Loucy (cell line): ENCODE measurements at regions not wholly inside any gene's neighbourhood (a gene's known extent, or its start where the extent isn't known, plus 50 kb on each side); places are given as distances from the start of the nearest gene placed in this dataset.

Experiments
- H2AFZ ChIP-seq: fragments of 200-600 bp; sonication (generic); 2 replicates; pipeline ENCODE4 v1.6.0; 2016; ENCODE audit warnings: antibody characterized with exemption, mild to moderate bottlenecking, low read length, moderate library complexity
- H3F3A ChIP-seq: fragments of 200-600 bp; 2 replicates; pipeline ENCODE4 v1.6.0; 2016; ENCODE audit warnings: antibody characterized with exemption, low read depth, mild to moderate bottlenecking
- H3K27me3 ChIP-seq: fragments of 200-600 bp; sonication (generic); 2 replicates; pipeline ENCODE4 v1.6.1; 2014; ENCODE audit warnings: low read length, mild to moderate bottlenecking; ENCODE audit not compliant: insufficient read depth, poor library complexity, severe bottlenecking
- H3K36me3 ChIP-seq: fragments of 200-600 bp; sonication (generic); 2 replicates; pipeline ENCODE4 v1.6.1; 2016; ENCODE audit warnings: low read length; ENCODE audit not compliant: insufficient read depth
- H3K4me1 ChIP-seq: fragments of 200-600 bp; sonication (generic); 2 replicates; pipeline ENCODE4 v1.5.1; 2014; ENCODE audit warnings: low read length, mild to moderate bottlenecking; ENCODE audit not compliant: insufficient read depth, poor library complexity, severe bottlenecking
- H3K4me2 ChIP-seq: fragments of 200-600 bp; sonication (generic); 2 replicates; pipeline ENCODE4 v1.6.0; 2014; ENCODE audit warnings: antibody characterized with exemption, low read length, low read depth, mild to moderate bottlenecking; ENCODE audit not compliant: poor library complexity, severe bottlenecking
- H3K4me3 ChIP-seq: fragments of 200-600 bp; sonication (generic); 2 replicates; pipeline ENCODE4 v1.5.1; 2014; ENCODE audit warnings: low read length, mild to moderate bottlenecking, mixed read lengths; ENCODE audit not compliant: poor library complexity, severe bottlenecking
- H3K79me2 ChIP-seq: fragments of 200-600 bp; sonication (generic); 2 replicates; pipeline ENCODE4 v1.6.1; 2014; ENCODE audit warnings: low read length; ENCODE audit not compliant: insufficient read depth
- H3K9ac ChIP-seq: fragments of 200-600 bp; sonication (generic); 2 replicates; pipeline ENCODE4 v1.6.0; 2014; ENCODE audit warnings: mild to moderate bottlenecking, low read depth, low read length, moderate library complexity; ENCODE audit not compliant: poor library complexity, severe bottlenecking
- H3K9me2 ChIP-seq: fragments of 200-600 bp; sonication (generic); replicated peaks from 2 replicates; pipeline ENCODE4 v1.6.1; 2016; ENCODE audit warnings: low read depth, low read length, mixed read lengths
- H3K9me3 ChIP-seq: fragments of 200-600 bp; sonication (generic); 2 replicates; pipeline ENCODE4 v1.6.1; 2014; ENCODE audit warnings: mild to moderate bottlenecking, antibody characterized with exemption, low read length, low read depth; ENCODE audit not compliant: insufficient read depth
- H4K20me1 ChIP-seq: fragments of 200-600 bp; sonication (generic); 2 replicates; pipeline ENCODE4 v1.6.0; 2014; ENCODE audit warnings: antibody characterized with exemption, low read length, mild to moderate bottlenecking; ENCODE audit not compliant: insufficient read depth, poor library complexity, severe bottlenecking
- EZH2phosphoT487 ChIP-seq: fragments of 200-600 bp; IDR thresholded peaks from 2 replicates; pipeline ENCODE4 v1.6.1; 2018; ENCODE audit warnings: antibody characterized with exemption, mild to moderate bottlenecking, moderate library complexity, borderline replicate concordance
- TF ChIP-seq, protein P1 (sequence below): fragments of 200-600 bp; sonication (generic); conservative IDR thresholded peaks from 2 replicates; pipeline ENCODE4 v1.5.1; 2014; ENCODE audit warnings: mild to moderate bottlenecking, antibody characterized with exemption, low read length

DNA sequence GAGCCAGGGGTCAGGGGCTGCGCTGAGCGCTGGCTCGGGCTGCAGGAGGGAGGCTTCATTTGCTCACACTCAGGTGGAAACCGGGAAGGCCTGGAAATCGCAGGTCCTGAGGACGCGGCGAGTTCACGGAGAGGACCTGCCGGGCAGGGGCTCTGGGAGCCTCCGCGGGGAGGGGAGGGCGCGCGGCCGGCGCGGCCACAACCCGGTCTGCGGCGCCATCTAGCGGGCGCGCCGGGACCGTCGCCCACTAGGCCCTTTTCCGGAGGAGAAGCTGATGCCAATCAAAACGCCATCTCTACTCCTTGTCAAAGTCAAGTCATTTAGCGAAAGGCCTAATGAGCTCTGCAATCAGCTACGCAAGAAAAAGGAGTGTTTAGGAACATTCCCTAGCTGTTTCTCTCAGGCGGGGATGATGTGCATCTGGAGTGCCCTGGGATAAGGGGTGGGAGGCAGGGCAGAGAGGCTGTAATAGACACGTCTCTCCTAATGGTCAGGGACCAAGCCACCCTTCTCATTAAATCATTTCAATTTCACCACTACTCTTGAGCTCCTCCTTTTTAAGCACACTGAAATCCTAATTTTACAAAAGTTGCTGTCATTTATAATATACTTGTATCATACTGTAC, 885.8 kb upstream of the TMEM132C start:
- no peaks in the 10 kb centered on the region for H3K27me3 ChIP-seq
- H3K4me3 ChIP-seq = no peak overlapping the region
- H3K4me1 ChIP-seq = no peaks in the 10 kb centered on the region
- no peaks in the 10 kb centered on the region for H3K36me3 ChIP-seq
- H2AFZ ChIP-seq = no peak overlapping the region
- H3K4me2 ChIP-seq = no peak overlapping the region
- no peaks in the 10 kb centered on the region for H3K9me3 ChIP-seq
- H3K79me2 ChIP-seq = no peaks in the 10 kb centered on the region
- no peaks in the 10 kb centered on the region for H3K9me2 ChIP-seq
- no peaks in the 10 kb centered on the region for H3F3A ChIP-seq
- H3K9ac ChIP-seq = no peak overlapping the region
- no peak for TF ChIP-seq EZH2phosphoT487
- TF ChIP-seq, protein P1, sequence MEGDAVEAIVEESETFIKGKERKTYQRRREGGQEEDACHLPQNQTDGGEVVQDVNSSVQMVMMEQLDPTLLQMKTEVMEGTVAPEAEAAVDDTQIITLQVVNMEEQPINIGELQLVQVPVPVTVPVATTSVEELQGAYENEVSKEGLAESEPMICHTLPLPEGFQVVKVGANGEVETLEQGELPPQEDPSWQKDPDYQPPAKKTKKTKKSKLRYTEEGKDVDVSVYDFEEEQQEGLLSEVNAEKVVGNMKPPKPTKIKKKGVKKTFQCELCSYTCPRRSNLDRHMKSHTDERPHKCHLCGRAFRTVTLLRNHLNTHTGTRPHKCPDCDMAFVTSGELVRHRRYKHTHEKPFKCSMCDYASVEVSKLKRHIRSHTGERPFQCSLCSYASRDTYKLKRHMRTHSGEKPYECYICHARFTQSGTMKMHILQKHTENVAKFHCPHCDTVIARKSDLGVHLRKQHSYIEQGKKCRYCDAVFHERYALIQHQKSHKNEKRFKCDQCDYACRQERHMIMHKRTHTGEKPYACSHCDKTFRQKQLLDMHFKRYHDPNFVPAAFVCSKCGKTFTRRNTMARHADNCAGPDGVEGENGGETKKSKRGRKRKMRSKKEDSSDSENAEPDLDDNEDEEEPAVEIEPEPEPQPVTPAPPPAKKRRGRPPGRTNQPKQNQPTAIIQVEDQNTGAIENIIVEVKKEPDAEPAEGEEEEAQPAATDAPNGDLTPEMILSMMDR = no peak
- H4K20me1 ChIP-seq = no peaks in the 10 kb centered on the region

DNA sequence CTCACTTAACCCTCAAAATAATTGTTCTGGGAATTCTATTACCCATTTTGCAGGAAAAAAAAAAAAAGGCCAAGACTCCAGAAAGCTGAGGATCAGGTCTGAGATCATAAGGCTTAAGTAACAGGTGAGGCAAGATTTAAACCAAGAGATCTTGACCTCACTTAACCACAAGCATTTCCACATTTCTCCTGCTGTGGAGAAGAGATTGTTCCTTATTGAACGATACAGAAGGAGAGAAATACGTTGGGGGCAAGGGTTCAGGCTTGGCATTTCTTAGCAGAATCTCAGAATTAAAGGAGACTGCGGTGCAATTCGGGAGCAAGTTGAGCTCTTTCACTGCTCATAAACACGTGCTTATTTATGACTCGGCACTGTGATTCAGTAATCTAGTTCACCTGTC, 885.3 kb upstream of the TMEM132C start:
- Histone ChIP-seq H3K4me3 (no peak overlapping the region), H3K9ac (no peak overlapping the region), H3K9me3 (no peaks in the 10 kb centered on the region), H3K79me2 (no peaks in the 10 kb centered on the region), H3K27me3 (no peaks in the 10 kb centered on the region), H2AFZ (no peak overlapping the region), H3K9me2 (no peaks in the 10 kb centered on the region), H3F3A (no peaks in the 10 kb centered on the region), H3K36me3 (no peaks in the 10 kb centered on the region), H4K20me1 (no peaks in the 10 kb centered on the region), H3K4me2 (no peak overlapping the region), H3K4me1 (no peaks in the 10 kb centered on the region)
- TF ChIP-seq, protein P1 = no peak
- TF ChIP-seq EZH2phosphoT487 = no peak

DNA sequence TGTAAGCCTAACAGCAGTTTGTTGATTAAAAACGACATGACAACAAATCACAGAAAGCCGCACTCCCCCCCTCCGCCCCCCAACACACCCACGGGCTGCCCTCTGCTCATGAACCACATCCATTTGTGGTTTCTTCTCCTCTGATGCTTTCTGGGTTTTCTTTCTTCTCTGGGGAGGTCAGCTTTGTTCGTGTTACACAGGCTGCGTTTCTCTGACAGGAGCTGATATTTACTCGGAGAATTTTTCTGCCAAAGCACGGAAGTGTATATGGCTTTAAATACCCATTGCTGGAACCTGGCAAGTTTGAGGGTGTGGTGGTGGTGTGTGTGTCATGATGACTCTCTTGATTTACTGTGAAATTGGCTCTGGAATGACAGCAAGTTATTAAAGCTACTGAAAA, 883.7 kb upstream of the TMEM132C start:
- Histone ChIP-seq H3K4me2 (no peak overlapping the region), H2AFZ (no peak overlapping the region), H3K27me3 (no peaks in the 10 kb centered on the region), H4K20me1 (no peaks in the 10 kb centered on the region), H3K9me2 (no peaks in the 10 kb centered on the region), H3K36me3 (no peaks in the 10 kb centered on the region), H3K4me3 (no peak overlapping the region), H3K79me2 (no peaks in the 10 kb centered on the region), H3K9ac (no peak overlapping the region), H3K9me3 (no peaks in the 10 kb centered on the region), H3K4me1 (no peaks in the 10 kb centered on the region), H3F3A (no peaks in the 10 kb centered on the region)
- TF ChIP-seq EZH2phosphoT487 = no peak
- TF ChIP-seq, protein P1 = no peak
